ENCODE measurements at regions not wholly inside any gene's neighbourhood (a gene's known extent, or its start where the extent isn't known, plus 50 kb on each side); places are given as distances from the start of the nearest gene placed in this dataset.

- Mint-ChIP-seq H3K36me3 (peaks cover 4% of the 10 kb centered on the region), H3K4me3 (no peak overlapping the region), H3K27ac (no peak overlapping the region), H3K27me3 (peaks cover 3% of the 10 kb centered on the region), H3K4me1 (ENCODE audit: unreplicated experiment) (peaks cover 14% of the 10 kb centered on the region), H3K9me3 (peaks cover 5% of the 10 kb centered on the region)
- DNase-seq (ENCODE audit: extremely low spot score, unreplicated experiment), result no peak
- TF ChIP-seq, protein P1, sequence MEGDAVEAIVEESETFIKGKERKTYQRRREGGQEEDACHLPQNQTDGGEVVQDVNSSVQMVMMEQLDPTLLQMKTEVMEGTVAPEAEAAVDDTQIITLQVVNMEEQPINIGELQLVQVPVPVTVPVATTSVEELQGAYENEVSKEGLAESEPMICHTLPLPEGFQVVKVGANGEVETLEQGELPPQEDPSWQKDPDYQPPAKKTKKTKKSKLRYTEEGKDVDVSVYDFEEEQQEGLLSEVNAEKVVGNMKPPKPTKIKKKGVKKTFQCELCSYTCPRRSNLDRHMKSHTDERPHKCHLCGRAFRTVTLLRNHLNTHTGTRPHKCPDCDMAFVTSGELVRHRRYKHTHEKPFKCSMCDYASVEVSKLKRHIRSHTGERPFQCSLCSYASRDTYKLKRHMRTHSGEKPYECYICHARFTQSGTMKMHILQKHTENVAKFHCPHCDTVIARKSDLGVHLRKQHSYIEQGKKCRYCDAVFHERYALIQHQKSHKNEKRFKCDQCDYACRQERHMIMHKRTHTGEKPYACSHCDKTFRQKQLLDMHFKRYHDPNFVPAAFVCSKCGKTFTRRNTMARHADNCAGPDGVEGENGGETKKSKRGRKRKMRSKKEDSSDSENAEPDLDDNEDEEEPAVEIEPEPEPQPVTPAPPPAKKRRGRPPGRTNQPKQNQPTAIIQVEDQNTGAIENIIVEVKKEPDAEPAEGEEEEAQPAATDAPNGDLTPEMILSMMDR (conservative IDR thresholded peaks at IDR 0.05), result no peak
Measured at GRCh38 chr1:22284906-22285548, 142.1 kb upstream of the WNT4 start.

DNA sequence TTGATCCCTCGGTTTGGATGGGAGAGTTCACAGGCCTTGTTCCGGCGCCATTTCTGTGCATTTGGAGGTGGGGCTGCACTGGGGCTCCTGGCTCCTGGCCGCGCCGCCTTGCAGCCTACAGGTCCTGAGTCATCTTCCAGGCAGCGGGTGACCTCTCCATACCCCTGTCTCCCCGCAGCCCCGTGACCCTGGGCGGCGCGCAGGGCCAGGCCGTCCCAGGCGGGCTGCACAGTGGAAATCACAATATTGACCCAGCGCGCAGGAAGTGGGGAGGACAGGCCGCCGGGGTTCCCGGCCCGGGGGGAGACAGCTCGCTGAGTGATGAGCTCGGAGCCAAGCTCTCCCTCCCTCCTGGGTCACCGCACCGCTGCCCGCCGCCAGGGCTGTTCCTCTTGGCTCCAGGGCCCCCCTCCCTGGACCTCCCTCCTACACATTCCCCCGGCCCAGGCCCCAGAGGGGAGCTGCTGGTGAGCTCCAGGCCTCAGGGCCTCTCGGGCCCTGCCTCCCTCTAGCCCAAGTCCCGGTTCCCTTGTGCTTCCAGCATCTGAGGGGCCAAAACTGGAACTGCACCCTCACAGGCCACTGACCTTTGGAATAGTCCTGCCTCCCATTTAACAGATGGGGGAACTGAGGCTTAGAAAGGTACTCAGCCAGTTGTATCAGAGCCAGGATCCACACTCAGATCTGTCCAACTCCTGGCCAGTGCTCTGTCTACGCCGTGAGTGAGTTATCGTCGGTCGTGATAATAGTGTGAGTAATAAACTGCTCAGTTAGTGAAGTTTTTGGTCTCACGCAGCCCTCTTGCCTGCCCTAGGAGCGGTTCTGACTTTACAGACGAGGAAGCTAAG lies 142.9 kb upstream of the WNT4 start:
- Mint-ChIP-seq H3K9me3 (peaks cover 5% of the 10 kb centered on the region), H3K36me3 (peaks cover 4% of the 10 kb centered on the region), H3K4me3 (no peak overlapping the region), H3K4me1 (ENCODE audit: unreplicated experiment) (peaks cover 14% of the 10 kb centered on the region), H3K27me3 (peaks cover 3% of the 10 kb centered on the region), H3K27ac (no peak overlapping the region)
- TF ChIP-seq, protein P1 (conservative IDR thresholded peaks at IDR 0.05), result no peak
- DNase-seq (ENCODE audit: extremely low spot score, unreplicated experiment), result no peak

GRCh38 chr1:22286491-22286890 lies 143.6 kb upstream of the WNT4 start:
- Mint-ChIP-seq H3K4me1 (ENCODE audit: unreplicated experiment) (peaks cover 14% of the 10 kb centered on the region), H3K27me3 (peaks cover 3% of the 10 kb centered on the region), H3K27ac (no peak overlapping the region), H3K4me3 (no peak overlapping the region), H3K36me3 (peaks cover 4% of the 10 kb centered on the region), H3K9me3 (peaks cover 5% of the 10 kb centered on the region)
- TF ChIP-seq, protein P1 (conservative IDR thresholded peaks at IDR 0.05), result no peak
- no peak for DNase-seq (ENCODE audit: extremely low spot score, unreplicated experiment)

- Mint-ChIP-seq H3K27me3 (peaks cover 3% of the 10 kb centered on the region), H3K4me1 (ENCODE audit: unreplicated experiment) (peaks cover 20% of the 10 kb centered on the region), H3K27ac (no peak overlapping the region), H3K36me3 (peaks cover 4% of the 10 kb centered on the region), H3K4me3 (no peak overlapping the region), H3K9me3 (peaks cover 5% of the 10 kb centered on the region)
- no peak for DNase-seq (ENCODE audit: extremely low spot score, unreplicated experiment)
- TF ChIP-seq, protein P1 (conservative IDR thresholded peaks at IDR 0.05), result no peak
Measured at GRCh38 chr1:22287273-22287672, 144.4 kb upstream of the WNT4 start.

- Mint-ChIP-seq H3K27ac (no peak overlapping the region), H3K9me3 (peaks cover 5% of the 10 kb centered on the region), H3K27me3 (peaks cover 3% of the 10 kb centered on the region), H3K4me3 (no peak overlapping the region), H3K36me3 (peaks cover 4% of the 10 kb centered on the region), H3K4me1 (ENCODE audit: unreplicated experiment) (peaks cover 21% of the 10 kb centered on the region)
- no peak for DNase-seq (ENCODE audit: extremely low spot score, unreplicated experiment)
- TF ChIP-seq, protein P1 (conservative IDR thresholded peaks at IDR 0.05), result no peak
Measured at GRCh38 chr1:22287946-22288520, 145.1 kb upstream of the WNT4 start.
